HEK293T (cell line): ENCODE measurements at regions not wholly inside any gene's neighbourhood (a gene's known extent, or its start where the extent isn't known, plus 50 kb on each side); places are given as distances from the start of the nearest gene placed in this dataset.

ENCODE experiments used
- BHLHE40 ChIP-seq: fragments of 450-650 bp; IDR thresholded peaks from 2 replicates; pipeline ENCODE4 v1.6.1; 2016; ENCODE audit warnings: mild to moderate bottlenecking, moderate library complexity, borderline replicate concordance
- CTBP1 ChIP-seq: fragments of 450-650 bp; IDR thresholded peaks from 2 replicates; pipeline ENCODE4 v1.6.1; 2016; ENCODE audit warnings: borderline replicate concordance
- FOXK2 ChIP-seq: fragments of 450-650 bp; IDR thresholded peaks from 2 replicates; pipeline ENCODE4 v1.6.1; 2016; ENCODE audit warnings: mild to moderate bottlenecking
- FOXM1 ChIP-seq: fragments of 450-650 bp; IDR thresholded peaks from 2 replicates; pipeline ENCODE4 v1.6.1; 2017; ENCODE audit warnings: mild to moderate bottlenecking, borderline replicate concordance
- HDGF ChIP-seq: fragments of 450-650 bp; IDR thresholded peaks from 2 replicates; pipeline ENCODE4 v1.6.1; 2017; ENCODE audit warnings: antibody characterized with exemption, borderline replicate concordance
- SP1 ChIP-seq: fragments of 450-650 bp; IDR thresholded peaks from 2 replicates; pipeline ENCODE4 v1.6.1; 2017
- ZNF384 ChIP-seq: fragments of 450-650 bp; IDR thresholded peaks from 2 replicates; pipeline ENCODE4 v1.6.1; 2016

- TF ChIP-seq FOXK2, result no peak
- TF ChIP-seq SP1, result no peak
- no peak for TF ChIP-seq FOXM1
- TF ChIP-seq CTBP1, result no peak
- TF ChIP-seq ZNF384, result no peak
- TF ChIP-seq BHLHE40, result no peak
- no peak for TF ChIP-seq HDGF
Measured at GRCh38 chr5:173676375-173676774, 59.9 kb upstream of the BOD1 start.
